ENCODE measurements at regions not wholly inside any gene's neighbourhood (a gene's known extent, or its start where the extent isn't known, plus 50 kb on each side); places are given as distances from the start of the nearest gene placed in this dataset.

GRCh38 chr6:104134876-104135275, 724.8 kb downstream of the HACE1 start (continued):
- TF ChIP-seq E2F6 (IDR thresholded peaks at IDR 0.05), result no peak
- TF ChIP-seq KDM5A (IDR thresholded peaks at IDR 0.05; ENCODE audit: low read length), result no peak
- no peak for TF ChIP-seq KDM4A (IDR thresholded peaks at IDR 0.05; ENCODE audit: low read depth, low read length, severe bottlenecking)
- TF ChIP-seq MAFK (IDR thresholded peaks at IDR 0.05; ENCODE audit: low read depth, low read length), result no peak
- no peak for TF ChIP-seq RAD21 (IDR thresholded peaks at IDR 0.05 in 1 of 2, conservative IDR thresholded peaks at IDR 0.05 in 1 of 2; ENCODE audit: low read depth in 2 of 2, low read length in 2 of 2)

All from H1 (cell line).